ENCODE measurements at regions not wholly inside any gene's neighbourhood (a gene's known extent, or its start where the extent isn't known, plus 50 kb on each side); places are given as distances from the start of the nearest gene placed in this dataset.

DNA sequence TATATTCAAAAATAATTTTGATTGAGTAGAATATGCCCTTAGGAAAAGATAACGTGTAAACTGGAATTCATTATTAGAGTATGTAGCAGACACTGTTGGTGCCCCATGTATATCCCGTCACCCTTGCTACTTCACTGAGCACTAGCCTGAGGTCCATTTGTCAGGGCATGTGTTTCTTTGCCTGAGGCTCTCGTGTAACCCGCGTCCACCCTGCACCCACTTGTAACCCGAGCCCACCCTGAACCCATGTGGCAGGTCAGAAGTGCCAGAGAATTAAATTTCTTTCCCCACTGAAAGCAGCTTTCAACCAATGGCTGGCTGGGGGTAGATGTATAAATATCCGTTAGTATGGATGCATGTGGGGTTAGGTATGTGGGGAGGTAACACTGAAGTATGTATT, 474.2 kb upstream of the ZNF385D start:
- no peak for DNase-seq (ENCODE audit: low spot score)

DNA sequence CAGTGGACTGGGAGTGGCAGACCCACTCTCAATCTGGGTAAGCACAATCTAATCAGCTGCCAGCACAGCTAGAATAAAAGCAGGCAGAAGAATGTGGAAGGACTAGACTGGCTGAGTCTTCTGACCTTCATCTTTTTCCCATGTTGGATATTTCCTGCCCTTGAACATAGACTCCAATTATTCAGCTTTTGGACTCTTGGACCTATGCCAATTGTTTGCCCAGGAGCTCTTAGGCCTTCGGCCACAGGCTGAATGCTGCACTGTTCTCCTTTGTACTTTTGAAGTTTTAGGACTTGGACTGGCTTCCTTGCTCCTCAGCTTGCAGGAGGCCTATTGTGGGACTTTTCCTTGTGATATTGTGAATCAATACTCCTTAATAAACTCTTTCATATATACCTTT, 477.7 kb upstream of the ZNF385D start:
- DNase-seq (ENCODE audit: low spot score): no peak

DNA sequence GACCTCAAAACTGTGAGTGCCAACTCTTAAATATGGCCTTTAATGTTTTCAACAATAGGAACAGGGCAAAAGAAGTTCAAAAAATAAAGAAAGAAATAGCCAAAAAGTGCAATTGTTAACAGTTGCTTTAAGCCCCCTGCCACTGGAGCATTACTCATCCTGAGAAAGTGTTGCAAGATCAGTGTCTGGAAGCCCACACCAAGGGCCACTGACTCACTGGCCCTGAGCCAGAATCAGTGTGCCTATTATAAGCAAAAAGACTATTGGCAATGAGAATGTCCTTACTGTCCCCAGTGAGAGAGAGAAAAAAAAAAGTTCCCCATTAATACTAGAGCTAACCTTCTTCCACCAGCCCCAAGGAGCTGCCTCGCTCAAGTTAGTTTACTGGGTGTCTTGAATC, 480.1 kb upstream of the ZNF385D start:
- DNase-seq (ENCODE audit: low spot score): no peak

DNA sequence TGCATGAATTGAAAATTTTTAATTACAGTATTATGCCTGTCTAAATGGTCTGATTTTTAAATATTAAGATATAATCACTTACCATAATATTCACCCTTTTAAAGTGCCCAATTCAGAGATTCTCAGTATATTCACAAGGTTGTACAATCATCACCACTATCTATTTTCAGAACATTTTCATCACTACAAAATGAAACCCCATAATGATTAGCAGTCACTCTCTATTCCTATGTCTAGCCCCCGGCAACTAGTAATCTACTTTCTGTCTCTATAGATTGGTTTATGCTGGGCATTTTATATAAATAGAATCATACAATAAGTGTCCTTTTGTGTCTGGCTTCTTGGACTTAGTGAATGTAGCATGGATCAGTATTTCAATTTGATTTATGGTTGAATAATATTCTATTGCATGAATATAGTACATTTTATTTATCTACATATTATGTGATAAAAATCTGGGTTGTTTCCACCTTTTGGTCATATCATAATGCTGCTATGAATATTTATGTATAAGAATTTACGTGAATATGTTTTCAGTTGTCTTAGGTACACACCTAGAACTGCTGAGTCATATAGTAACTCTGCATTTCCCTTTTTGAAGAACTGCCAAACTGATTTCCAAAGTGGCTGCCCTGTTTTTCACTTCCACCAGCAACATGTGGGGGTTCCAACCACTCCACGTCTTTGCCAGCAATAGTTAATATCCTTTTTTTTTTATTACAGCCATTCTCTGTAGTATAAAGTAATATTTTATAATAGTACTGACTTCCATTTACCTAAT, 485.7 kb upstream of the ZNF385D start:
- DNase-seq (ENCODE audit: low spot score): no peak

DNA sequence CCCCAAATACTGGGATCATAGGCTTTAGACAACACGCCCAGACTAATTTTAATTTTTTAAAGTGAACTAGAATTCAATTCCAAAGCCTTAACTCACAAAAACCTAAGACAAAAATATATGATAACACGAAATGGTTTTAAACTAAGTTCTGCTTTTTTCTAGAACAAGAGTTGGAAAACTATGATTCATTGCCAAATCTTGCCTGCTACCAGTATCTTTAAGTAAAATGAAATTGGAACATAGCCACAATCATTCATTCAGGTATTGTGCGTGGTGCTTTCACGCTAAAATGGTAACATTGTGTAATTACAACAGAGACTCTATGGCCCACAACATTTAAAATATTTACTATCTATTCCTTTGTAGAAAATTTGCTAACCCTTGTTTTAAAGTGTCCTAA, 488.0 kb upstream of the ZNF385D start:
- DNase-seq (ENCODE audit: low spot score): no peak

DNA sequence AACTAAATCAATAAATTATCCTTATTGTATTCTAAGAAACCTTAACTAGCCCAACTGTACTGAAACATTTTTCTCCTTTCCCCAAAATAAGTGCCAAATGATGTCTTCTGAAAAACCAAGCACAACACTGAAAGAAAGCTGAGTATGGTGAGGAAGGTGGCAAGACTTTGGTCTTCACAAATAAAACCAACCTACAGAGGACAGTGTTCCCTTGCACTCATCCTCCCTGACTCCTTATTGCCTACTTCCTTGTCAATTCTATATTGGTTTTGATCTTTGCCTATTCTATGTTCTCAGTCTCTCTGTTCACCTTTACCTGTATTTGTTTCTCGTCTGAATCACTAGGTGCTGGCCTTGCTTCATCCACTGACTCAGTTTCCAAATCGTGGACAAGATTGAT, 490.1 kb upstream of the ZNF385D start:
- DNase-seq (ENCODE audit: low spot score): no peak

DNA sequence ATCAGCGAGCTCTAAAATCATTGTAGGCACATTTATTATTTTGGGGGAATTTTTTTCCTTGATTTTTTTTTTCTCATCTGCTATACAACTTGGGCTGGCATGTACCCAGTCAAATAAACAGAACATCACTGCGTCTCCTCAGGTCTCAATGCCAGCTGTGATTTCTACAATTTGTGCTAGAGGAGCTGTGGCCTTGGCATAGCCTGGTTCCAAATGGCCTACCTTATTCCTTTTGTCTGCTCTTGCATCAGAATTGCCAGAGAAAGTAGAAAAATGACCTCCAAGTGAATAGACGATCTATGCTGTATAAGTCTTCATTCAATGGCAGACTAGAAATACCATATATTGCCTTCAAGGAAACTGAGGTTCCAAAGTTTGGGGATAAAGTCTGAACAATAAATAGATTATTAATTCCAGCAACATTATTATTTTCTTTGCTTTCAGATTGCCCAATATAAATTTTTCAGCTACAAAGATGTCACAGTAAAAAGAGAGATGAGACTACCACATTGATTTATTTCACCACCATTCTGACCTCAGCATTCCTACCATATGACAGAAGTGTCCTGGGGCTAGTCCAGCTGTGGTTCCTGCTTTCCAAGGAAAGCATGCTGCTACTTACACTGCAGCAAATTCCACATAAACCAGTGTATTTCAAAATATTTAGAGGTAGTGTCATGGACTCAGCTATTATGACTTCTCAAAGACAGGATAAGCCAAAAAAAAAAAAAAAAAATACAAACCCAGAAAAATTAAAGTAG, 493.9 kb upstream of the ZNF385D start:
- no peak for DNase-seq (ENCODE audit: low spot score)

DNA sequence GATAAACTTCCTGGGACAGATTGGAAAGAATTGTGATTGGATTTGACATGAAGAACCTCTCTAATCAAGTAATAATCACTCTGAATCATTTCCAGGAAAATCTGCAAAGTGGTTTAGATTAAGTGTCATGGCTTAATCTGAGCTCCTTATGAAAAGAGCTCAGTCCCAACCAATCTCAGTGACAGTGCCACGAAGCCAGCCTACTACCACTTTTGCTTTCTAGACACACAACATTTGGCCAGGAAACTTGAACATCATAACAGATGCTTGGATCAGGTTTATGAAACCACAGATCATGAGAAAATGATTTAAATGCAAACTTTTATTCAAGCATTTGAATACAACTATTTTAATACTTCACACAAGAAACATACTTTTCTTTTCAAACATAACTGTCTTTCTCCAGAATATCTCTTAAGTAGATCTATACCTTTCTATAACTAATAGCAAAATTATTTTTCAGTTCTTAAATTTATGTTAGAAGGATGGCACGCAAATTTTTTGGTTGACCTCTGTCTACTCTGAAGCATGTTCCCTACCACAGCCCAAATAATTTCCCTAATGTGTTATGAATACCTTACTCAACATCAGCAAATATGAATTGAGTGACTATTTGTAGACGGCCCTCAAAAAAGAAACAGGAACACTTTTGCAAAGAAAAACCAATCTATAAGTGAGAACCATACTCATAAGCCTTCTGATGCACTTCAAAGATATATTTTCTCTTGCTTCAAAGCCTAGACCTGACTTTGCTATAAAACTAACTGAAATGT, 495.0 kb upstream of the ZNF385D start:
- DNase-seq (ENCODE audit: low spot score): no peak

DNA sequence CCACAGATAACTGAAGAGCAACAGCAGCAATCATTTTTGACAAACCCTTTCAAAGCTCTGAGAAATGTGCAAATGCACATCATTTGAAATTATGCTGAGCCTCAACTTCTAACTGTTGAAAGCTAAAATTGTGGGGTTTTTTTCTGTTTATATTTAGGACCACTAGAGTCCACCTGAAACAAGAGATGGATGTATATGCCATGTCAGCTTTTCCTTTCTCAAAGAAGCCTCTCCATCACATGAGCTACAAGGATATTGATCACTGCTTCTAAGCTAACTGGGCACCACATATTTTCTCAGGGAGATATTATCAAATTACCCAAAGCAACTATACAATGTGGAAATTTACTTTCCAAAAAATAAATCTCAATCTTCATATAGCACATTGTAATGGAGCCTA, 498.6 kb upstream of the ZNF385D start:
- no peak for DNase-seq (ENCODE audit: low spot score)

DNA sequence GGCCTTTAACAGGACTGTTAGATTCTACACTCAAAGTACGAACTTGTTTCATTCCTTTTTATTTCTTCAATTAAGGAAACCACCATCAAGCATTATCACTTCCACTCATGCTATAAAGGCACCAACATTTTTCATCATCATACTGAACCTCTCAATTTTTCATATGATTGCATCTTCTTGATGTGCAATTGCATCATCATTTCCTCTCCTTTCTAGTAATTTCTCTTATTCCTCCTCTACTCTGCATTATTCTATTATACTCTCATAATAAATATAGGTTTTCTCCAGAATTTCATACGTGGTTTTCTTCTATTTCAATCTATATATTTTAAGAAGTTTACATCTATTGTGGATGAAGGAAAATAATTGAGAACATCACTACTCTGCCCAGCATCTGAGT, 506.2 kb upstream of the ZNF385D start:
- DNase-seq (ENCODE audit: low spot score): no peak

DNA sequence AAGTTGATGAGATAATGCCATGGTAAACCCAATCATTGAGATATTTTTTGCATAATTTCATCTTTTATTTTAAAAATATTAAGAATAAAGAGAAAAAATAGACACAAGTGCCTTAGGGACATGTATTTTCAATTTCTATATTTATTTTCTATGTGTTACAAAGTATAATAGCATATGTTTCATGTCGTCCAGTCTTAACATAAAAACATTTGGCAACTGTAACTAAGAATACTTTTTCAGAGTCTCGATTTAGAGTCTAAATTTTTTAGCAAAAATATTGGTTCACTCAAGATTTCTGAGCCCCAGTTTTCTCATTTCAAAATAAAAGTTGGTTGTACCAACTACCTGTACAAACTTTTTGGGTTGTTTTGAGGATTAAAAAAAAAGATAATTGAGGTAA, 511.4 kb upstream of the ZNF385D start:
- DNase-seq (ENCODE audit: low spot score): no peak

DNA sequence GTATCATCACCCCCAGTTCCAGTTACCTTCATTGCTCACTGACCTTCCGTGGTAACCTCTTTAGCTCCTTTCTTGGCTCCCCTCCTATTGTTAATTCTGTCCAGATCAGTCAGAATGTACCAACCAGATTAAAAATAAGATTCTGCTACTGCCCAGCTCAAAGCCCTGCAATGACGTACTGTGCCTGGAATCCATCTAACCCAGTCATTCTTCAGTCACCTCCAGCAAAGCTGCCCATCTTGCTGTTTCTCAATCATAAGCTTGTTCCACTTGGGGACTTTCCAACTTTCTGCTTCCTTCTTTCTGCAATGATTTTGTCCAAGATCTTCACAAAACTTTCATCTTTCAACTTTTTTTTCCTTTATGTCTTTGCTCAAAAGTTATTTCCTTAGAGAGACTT, 512.0 kb upstream of the ZNF385D start:
- no peak for DNase-seq (ENCODE audit: low spot score)

DNA sequence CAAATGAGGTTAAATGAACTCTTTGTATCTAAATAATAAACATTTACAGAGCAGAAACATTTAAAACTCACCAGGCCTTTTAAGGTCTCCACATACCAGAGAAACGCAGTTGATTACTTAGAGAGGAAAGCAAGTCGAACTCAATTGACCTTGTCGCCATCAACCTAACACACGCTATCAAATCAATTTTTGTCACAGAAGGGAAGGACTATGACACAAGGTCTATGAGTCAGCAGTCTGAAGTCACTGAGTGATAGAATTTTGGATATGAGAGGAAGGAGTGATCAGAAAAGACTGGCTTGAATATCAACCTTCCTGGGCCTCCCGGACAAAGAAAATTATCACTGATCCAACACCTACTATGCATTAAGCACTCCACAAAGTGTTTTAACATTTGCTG, 514.4 kb upstream of the ZNF385D start:
- DNase-seq (ENCODE audit: low spot score): no peak

DNA sequence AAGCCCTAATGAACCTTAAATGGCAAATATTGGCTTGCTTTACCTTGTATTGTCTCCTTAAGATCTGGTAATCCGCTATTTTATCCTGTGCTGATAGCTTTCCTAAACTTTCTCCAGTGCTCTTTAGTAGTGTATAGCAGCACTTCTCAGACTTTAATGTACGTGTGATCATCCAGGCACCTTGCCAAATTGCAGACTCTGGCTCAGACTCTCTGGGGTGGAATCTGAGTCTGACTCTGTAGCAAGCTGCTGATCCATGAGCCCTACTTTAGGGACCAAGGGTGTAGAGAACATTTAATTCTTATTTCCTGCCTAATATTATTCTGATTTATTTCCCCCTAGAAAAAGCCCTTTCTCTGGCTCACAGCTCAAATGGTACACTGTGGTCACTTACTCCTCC, 518.8 kb upstream of the ZNF385D start:
- DNase-seq (ENCODE audit: low spot score): no peak

DNA sequence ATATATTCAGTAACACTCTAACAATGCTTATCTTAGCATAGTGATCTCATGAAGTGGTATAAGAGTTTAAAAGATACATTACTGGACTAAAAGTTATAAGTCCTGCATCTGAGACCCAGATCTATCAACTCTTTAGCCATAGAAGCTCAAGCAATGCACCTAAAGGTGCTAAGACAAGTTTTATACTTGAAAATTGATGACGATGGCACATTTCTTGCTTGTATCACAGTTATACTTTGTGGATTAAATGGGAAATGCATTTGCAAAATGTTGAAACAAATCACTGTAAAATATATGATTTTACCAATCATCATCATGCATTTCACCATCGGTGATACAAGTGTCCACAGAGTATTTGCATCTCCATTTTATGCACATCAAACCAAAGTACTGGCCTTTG, 525.3 kb upstream of the ZNF385D start:
- DNase-seq (ENCODE audit: low spot score): no peak

DNA sequence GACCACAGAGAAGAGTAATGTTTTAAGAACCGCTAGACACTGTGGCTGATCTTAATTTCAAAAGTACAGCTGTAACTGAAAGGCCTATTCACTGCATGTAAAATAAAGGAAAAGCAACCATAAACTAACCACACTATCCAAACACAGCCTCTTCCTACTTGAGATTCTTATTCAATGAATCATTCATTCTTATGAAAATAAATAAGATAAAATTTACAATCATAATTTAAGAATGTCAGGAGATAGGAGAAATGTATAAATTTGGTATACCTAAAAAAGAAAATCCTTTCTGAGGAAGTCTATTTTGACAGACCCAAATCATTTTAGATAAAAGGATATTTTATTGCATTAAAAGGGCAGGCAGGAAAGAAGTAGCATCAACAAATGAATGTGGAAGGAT, 533.5 kb upstream of the ZNF385D start:
- DNase-seq (ENCODE audit: low spot score): no peak

DNA sequence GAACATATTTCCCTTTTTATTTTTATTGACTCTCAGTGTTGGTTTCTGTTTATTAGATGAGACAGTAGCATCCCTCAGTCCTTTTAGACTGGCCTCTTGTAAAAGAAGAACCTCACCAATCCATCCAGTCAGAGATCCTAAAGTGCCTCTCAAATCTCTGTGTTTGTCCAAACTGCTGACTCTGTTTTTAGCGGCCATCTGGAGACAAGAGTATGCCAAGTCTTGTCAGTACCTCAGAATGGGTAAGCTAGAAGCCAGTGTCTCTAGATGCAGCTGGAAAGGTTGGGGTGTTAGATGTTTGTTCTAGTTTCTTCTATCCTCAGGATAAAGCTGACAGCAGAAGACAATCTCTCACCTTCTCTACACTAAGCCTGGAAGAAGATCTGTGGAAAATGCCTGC, 537.7 kb upstream of the ZNF385D start:
- DNase-seq (ENCODE audit: low spot score): no peak

DNA sequence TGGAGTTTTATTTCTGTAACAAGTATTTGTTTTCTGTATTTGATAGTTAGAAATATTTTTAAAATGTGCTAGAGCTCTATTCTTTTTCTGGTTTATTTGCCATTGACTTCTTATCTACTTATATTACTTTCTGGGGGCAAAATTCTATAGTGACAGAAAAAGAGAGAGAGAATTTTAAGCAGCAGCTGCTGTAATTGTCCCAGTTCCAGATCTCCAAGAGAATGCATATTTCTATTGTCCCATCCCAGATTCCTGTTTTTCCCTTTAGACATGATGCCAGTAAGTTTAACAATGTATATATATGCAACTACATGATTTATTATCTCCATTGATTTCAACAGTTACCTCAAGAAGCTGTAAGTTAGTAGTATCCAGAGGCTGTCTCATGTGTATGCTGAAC, 541.7 kb upstream of the ZNF385D start:
- DNase-seq (ENCODE audit: low spot score): no peak

DNA sequence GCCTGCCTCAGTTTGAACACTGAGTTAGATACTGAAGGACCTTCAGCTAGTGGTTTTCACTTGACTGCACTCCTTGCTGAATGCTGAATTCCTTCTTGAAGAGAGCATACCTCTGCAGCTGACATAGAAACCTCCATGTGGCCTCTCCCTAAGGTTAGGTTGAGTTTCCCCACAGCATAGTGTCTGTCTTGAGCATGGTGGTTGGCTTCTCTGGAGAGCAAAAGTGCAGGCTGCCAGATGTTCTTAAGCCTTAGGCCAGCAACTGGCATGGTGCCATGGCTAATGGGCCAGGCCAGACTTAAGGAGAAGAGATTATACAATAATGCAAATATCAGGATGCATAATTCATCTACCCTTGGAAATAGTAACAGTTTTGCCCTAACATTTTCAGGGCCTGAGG, 545.6 kb upstream of the ZNF385D start:
- DNase-seq (ENCODE audit: low spot score): no peak

DNA sequence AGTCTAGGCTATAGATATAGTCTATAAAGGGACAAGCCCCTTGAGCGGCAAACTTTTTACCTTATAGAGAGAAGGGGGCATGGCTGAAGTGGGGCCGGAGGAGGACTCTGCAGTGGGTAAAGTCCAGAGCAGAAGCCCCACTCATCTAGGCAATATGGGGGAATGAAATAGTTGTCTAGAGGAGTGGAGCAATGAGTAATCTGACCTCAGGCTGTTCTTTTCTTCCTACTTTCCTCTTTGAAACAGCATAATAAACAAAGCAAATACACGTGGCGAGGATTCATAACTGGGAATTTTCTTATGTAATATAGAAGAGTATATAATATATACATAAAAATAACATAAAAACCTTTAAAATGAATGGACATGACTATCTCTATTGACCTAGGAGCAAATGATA, 546.4 kb upstream of the ZNF385D start:
- no peak for DNase-seq (ENCODE audit: low spot score)

DNA sequence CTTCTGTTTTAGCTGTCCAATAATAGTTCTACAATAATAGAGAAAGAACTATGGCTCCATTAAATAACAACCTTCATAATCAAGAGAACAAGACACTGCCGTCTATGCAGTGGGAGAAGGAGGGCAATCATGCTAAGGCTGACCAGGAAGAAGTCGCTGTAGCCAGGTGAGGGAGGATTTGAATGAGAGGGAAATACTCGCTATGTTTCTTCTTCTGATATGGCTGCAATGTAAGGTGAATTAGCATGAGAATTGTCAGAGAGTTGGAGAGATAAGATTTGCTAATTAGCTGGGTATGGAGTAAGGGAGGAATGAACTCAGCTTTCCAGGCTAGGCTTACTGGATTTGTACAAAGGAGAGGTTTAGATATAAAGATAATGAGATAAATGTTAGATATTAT, 555.4 kb upstream of the ZNF385D start:
- DNase-seq (ENCODE audit: low spot score): no peak

DNA sequence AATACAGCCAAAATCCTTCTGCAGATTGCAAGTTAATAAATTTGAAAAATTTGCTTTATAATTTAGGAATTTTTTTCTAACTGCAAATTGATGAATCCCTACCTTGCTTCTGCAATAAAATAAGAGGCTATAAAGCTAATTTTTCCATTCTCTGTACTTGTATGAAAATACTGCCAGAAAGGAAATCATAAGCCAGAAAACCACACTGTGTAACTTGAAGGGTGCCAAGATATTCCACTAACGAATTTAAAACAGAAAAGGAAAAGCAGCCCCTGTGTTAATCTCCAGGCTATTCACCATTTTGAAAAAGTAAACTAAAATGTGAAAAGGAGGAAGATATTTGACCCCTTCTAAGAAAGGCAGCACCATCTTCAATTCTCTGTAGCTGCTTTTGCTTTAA, 557.9 kb upstream of the ZNF385D start:
- DNase-seq (ENCODE audit: low spot score): no peak

DNA sequence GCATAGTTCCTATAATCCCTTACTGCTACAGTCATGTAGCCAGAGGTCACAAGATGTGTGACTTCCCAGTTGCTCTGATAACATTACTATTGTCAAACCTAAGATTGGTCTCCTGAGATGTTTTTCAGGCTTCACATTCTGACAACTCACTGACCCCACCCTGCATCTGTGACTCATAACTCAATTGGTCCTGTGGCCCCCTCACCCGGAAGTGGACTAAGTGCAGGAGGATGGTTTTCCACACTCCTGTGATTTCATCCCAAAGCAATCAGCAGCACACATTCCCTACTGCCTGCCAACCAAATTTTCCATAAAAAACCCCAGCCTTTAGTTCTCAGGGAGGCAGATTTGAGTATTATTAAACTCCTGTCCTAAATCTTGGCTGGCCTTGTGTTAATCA, 564.9 kb upstream of the ZNF385D start:
- no peak for DNase-seq (ENCODE audit: low spot score)
